Activated naive CD4-positive, alpha-beta T cell treated with anti-CD3 and anti-CD28 coated beads, Interleukin-2, amount 50 U/mL, for 24 hours (primary cell): ENCODE measurements at regions not wholly inside any gene's neighbourhood (a gene's known extent, or its start where the extent isn't known, plus 50 kb on each side); places are given as distances from the start of the nearest gene placed in this dataset.
A peak's percentile ranks its signal among the peaks of the same experiment; 100 is the strongest.

Source experiments
- H3K27ac Mint-ChIP-seq: one replicate; pipeline ENCODE4 v1.8.0; 2021; ENCODE audit warnings: mild to moderate bottlenecking, mixed read lengths
- H3K27me3 Mint-ChIP-seq: one replicate; pipeline ENCODE4 v1.8.0; 2021; ENCODE audit warnings: mixed read lengths
- H3K36me3 Mint-ChIP-seq: one replicate; pipeline ENCODE4 v1.8.0; 2021; ENCODE audit warnings: mixed read lengths
- H3K4me1 Mint-ChIP-seq: one replicate; pipeline ENCODE4 v1.8.0; 2021; ENCODE audit warnings: mixed read lengths
- H3K4me3 Mint-ChIP-seq: one replicate; pipeline ENCODE4 v1.8.0; 2021; ENCODE audit warnings: mild to moderate bottlenecking, mixed read lengths
- H3K9me3 Mint-ChIP-seq: one replicate; pipeline ENCODE4 v1.8.0; 2021; ENCODE audit warnings: mixed read lengths

DNA sequence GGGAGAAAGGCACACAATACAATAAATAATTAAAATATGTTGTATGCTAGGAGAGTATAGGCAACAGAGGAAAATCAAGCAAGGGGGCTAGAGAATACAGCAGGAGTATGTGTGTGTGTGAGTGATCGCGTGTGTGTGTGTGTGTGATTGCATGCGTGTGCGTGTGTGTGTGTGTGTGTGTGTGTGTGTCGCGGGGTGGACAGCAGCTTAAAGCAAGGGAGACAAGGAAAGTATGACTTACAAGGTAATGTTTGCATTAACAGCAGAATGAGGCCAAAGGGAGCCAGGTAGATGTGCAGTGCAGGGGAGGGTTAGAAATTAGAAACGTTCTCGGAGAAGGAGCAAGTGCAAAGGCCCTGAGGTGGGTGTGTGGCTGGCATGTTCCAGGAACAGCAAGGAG, 57.4 kb upstream of the KCNA1 start:
- H3K9me3 Mint-ChIP-seq, result no peaks in the 10 kb centered on the region
- no peak overlapping the region for H3K4me3 Mint-ChIP-seq
- no peaks in the 10 kb centered on the region for H3K27me3 Mint-ChIP-seq
- no peak overlapping the region for H3K27ac Mint-ChIP-seq
- H3K4me1 Mint-ChIP-seq, result no peaks in the 10 kb centered on the region
- no peaks in the 10 kb centered on the region for H3K36me3 Mint-ChIP-seq

DNA sequence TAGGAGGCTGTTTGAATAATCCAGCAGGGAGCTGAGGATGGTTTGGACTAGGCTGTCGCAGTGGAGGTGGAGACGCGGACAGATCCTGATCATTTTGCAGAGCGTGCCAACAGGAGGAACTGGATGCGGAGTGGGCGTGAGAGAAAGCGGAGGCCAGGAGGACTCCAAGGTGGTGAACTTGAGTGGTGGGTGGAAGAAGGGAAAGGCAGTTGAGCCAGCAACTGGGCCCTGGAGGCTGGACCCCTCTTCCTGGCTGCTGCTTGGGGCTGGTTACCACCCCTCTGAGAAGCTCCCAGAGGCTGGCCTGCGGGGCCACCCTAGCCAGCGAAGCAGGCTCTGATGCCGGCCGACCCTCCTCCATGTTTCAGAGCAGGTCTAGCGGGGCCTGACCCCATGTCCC, 56.8 kb upstream of the KCNA1 start:
- no peak overlapping the region for H3K4me3 Mint-ChIP-seq
- no peaks in the 10 kb centered on the region for H3K9me3 Mint-ChIP-seq
- peaks cover 2% of the 10 kb centered on the region for H3K27me3 Mint-ChIP-seq
- H3K36me3 Mint-ChIP-seq, result no peaks in the 10 kb centered on the region
- no peak overlapping the region for H3K27ac Mint-ChIP-seq
- peaks cover 5% of the 10 kb centered on the region for H3K4me1 Mint-ChIP-seq

DNA sequence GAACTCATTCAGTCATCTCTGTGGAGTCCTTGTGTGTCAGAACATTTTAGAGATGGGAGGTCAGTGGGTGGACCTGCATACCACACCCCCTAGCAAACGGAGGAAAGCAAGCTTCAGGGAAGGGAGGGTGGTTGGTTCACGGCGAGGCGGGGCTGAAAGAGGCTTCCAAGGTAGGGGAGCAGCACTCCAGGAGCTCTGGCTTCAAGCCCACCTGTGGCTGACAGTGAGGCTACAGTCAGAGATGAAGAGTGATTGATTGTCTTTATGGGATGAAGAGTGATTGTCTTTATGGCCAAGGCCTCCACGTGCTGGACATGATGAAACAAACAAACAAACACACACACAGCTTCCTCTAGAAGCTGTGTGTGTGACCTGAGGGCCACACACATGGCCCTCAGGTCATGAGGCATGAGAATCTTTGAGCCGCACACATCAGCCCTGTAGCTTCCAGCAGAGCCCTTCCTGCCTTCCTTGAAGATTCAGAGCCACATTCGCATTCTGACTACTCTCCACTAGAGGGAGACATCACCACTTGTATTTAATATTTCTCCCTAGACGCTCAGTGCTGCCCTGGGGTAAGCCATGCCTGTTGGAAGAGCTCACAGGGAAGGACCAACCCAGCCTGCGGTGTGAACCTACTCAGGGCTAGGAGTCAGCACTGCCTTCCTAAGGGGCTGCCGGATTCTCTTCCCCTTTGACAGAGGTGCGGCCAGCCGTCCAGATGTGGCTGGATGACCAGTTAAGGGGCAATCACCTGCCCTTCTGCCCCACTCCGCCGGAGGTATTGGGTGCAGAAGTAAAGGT, 54.4 kb upstream of the KCNA1 start:
- Mint-ChIP-seq H3K36me3 (no peaks in the 10 kb centered on the region), H3K9me3 (no peaks in the 10 kb centered on the region), H3K4me3 (no peak overlapping the region), H3K27ac (no peak overlapping the region), H3K27me3 (peaks cover 6% of the 10 kb centered on the region), H3K4me1 (peaks cover 9% of the 10 kb centered on the region)

DNA sequence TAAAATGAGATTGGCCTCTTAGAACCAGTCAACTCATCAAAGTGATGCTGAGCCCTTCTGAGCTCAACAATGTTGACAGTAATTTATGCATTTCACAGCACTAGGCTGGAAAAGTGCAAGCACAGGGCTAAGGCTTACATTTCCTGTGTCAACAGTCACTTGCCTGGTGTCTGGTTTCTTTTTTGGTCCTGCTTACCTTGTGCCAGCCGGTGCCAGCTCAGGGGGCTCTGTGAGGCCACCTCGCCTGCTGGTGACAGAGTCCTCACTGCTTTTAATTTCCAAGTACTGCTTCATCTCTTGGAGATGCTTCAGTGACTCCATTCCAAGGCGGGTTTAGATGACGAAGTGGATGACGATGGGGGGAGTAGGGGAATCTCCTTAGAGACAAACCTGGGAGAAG, 53.1 kb upstream of the KCNA1 start:
- no peaks in the 10 kb centered on the region for H3K36me3 Mint-ChIP-seq
- H3K9me3 Mint-ChIP-seq, result no peaks in the 10 kb centered on the region
- H3K27me3 Mint-ChIP-seq, result peaks cover 8% of the 10 kb centered on the region
- no peak overlapping the region for H3K27ac Mint-ChIP-seq
- no peak overlapping the region for H3K4me3 Mint-ChIP-seq
- peaks cover 9% of the 10 kb centered on the region for H3K4me1 Mint-ChIP-seq

DNA sequence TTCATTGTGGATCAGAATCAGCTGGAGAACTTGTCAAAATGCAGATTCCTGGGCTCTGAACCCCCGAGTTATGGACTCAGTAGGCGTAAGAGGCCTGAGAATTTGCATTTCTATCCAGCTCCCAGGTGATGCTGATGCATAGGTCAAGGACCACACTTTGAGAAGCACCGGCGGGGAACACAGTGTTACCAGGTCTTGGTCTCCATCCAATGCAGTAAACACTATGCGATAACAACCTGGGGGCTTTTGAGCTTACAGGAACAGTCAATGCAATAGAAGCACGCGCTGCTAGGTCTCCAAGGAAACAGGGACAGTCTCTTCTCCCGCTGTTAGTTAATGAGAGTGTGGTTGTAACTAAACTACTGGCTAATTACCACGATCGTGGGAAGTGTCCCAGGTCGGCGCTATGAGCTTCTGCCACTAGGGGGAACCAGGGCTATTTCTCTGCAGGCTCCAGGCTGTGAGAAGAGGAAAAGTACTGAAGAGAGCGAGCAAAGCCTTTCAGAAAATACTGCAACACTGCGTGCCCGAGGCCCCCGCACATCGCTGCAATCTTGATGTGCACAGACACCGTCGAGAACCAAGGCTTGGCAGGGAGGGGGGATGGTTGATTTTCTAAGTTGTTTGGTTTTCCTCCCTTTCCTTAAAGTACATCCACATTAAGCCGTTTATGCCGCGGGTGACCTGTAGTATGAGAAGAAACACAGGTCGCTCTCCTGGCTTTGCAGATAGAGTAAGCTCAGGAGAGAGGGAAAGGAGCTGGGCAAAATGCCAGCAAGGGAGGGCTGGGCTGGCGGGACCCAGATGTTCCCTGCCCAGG, 52.0 kb upstream of the KCNA1 start:
- H3K36me3 Mint-ChIP-seq, result no peaks in the 10 kb centered on the region
- peak overlapping the region; percentile 74 for H3K4me3 Mint-ChIP-seq
- no peaks in the 10 kb centered on the region for H3K9me3 Mint-ChIP-seq
- H3K4me1 Mint-ChIP-seq, result peaks cover 9% of the 10 kb centered on the region
- peaks cover 8% of the 10 kb centered on the region for H3K27me3 Mint-ChIP-seq
- H3K27ac Mint-ChIP-seq, result no peak overlapping the region

DNA sequence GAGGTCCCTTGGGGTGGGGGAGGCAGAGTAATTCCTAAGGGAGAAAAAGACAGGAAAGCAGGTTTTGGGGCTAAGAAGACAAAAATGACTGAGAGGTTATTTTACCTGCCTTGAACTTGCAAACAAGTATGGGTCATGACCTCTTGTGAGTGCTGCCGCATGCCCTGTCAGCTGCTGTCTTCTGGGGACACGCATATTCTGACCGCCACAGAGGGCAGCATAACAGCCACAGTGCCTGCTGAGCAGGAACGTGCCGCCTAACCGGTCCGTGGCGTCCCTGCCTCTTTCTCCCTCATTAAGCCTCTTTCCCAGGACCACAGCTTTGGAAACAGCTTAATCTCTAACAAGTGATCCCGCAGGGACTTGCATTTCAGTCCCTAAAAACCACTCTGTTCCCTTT, 51.3 kb upstream of the KCNA1 start:
- Mint-ChIP-seq H3K9me3 (no peaks in the 10 kb centered on the region), H3K27ac (no peak overlapping the region), H3K4me3 (peak overlapping the region; percentile 74), H3K27me3 (peaks cover 8% of the 10 kb centered on the region), H3K4me1 (peaks cover 9% of the 10 kb centered on the region), H3K36me3 (no peaks in the 10 kb centered on the region)

DNA sequence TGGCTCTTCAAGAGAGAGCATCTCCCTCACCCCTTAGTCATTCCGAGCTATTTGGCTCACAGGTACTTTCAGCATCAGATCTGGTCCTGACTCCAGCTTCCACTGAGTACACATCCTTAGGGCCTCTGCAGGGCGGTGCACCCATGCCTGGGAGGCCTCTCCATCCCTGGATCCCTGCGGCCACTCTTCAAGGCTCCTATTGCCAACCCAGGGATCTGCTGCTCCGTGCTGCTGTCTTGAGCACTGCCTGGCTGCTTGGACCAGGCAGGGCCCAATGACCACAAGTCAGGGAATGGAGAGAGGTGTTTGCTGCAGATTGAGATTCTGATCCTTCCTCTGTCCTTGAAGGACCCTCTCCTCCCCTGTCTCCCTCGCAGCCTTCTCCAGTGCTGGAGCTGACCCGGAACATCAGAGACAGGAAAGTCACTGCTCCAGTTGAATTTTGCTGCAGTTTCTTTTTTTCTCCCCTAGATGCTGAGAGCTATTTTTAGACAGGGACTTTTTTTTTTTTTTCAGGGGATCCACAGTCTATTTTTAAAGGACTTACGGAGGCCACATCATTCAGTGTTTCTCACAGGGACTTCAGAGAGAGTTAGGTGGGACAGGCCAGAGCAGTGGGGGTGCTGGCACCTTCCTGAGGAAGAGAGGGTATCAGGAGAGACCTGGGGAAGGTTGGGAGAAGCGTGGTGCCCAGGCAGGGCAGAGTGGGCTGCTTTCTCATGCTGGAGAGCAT, 50.1 kb upstream of the KCNA1 start:
- Mint-ChIP-seq H3K4me1 (peaks cover 9% of the 10 kb centered on the region), H3K27me3 (peaks cover 8% of the 10 kb centered on the region), H3K9me3 (no peaks in the 10 kb centered on the region), H3K36me3 (no peaks in the 10 kb centered on the region), H3K27ac (no peak overlapping the region), H3K4me3 (no peak overlapping the region)
